ENCODE measurements at regions not wholly inside any gene's neighbourhood (a gene's known extent, or its start where the extent isn't known, plus 50 kb on each side); places are given as distances from the start of the nearest gene placed in this dataset.
A peak's percentile ranks its signal among the peaks of the same experiment; 100 is the strongest.
"Not testable (repeated sequence)": the region's sequence is repeated elsewhere in the genome, so short reads cannot be mapped to it uniquely, and the experiment has no call there.

GRCh38 chr1:230568676-230569075, 73.6 kb upstream of the COG2 start:
- ChIA-PET CTCF (no interaction called here), POLR2A (no interaction called here)
- H3K27ac ChIP-seq, result no peak overlapping the region
- ATAC-seq (no peak), DNase-seq (ENCODE audit: low read depth in 1 of 2, low spot score in 1 of 2) (no peak), FAIRE-seq (no peak)
- 15% methylated on average over 4 of the region's 4 CpGs for WGBS (ENCODE audit: missing lambda C conversion rate)
- TF ChIP-seq HOXA7 (CRISPR knock-in tag; IDR thresholded peaks at IDR 0.05), result no peak
- no peak for TF ChIP-seq MAZ (IDR thresholded peaks at IDR 0.05; ENCODE audit: borderline replicate concordance, low read depth, low read length)
- peaks cover 5% of the 10 kb centered on the region; the same call in 2 of the 3 replicates for H3K4me1 ChIP-seq
- H3K4me2 ChIP-seq, result no peak overlapping the region
- H3K9me3 ChIP-seq, result no peaks in the 10 kb centered on the region
- no peak overlapping the region for H3K4me3 ChIP-seq

GRCh38 chr1:230568008-230568407, 74.3 kb upstream of the COG2 start:
- Histone ChIP-seq H3K4me1 (peaks cover 5% of the 10 kb centered on the region; the same call in 2 of the 3 replicates), H3K27ac (no peak overlapping the region), H3K4me3 (no peak overlapping the region), H3K4me2 (no peak overlapping the region), H3K9me3 (no peaks in the 10 kb centered on the region)
- WGBS (ENCODE audit: missing lambda C conversion rate), result 45% methylated on average over 8 of the region's 8 CpGs
- FAIRE-seq (no peak), DNase-seq (ENCODE audit: low read depth in 1 of 2, low spot score in 1 of 2) (peak; percentile 14 to 29), ATAC-seq (peak; percentile 77 to 88; a peak in 4 of 6 replicates)
- POLR2A ChIA-PET, result no interaction called here
- TF ChIP-seq ATOH8 (CRISPR knock-in tag; IDR thresholded peaks at IDR 0.05; ENCODE audit: low read depth), result no peak
- TF ChIP-seq RAD21 (conservative IDR thresholded peaks at IDR 0.05 in 1 of 2, IDR thresholded peaks at IDR 0.05 in 1 of 2), result peak in 1 of 2 experiments; percentile 12; a peak in 1 of 5 replicates
- TF ChIP-seq NFE2L2 (conservative IDR thresholded peaks at IDR 0.05; ENCODE audit: low read length), result no peak
- CTCF ChIA-PET, result no interaction called here

GRCh38 chr1:230567221-230567575, 75.1 kb upstream of the COG2 start:
- ChIA-PET POLR2A (no interaction called here), CTCF (no interaction called here)
- no peak overlapping the region for H3K27ac ChIP-seq
- H3K4me3 ChIP-seq, result no peak overlapping the region
- H3K4me2 ChIP-seq, result no peak overlapping the region
- TF ChIP-seq CHD4 (IDR thresholded peaks at IDR 0.05; ENCODE audit: borderline replicate concordance) (no peak), NPAS2 (CRISPR knock-in tag; IDR thresholded peaks at IDR 0.05; ENCODE audit: borderline replicate concordance) (no peak), FOXS1 (CRISPR knock-in tag; IDR thresholded peaks at IDR 0.05) (no peak), TFCP2L1 (CRISPR knock-in tag; IDR thresholded peaks at IDR 0.05) (no peak), ATOH8 (CRISPR knock-in tag; IDR thresholded peaks at IDR 0.05; ENCODE audit: low read depth) (no peak), MAZ (IDR thresholded peaks at IDR 0.05; ENCODE audit: borderline replicate concordance, low read depth, low read length) (no peak), MAFK (IDR thresholded peaks at IDR 0.05; ENCODE audit: partially characterized antibody) (no peak), TP53 (CRISPR knock-in tag; IDR thresholded peaks at IDR 0.05) (no peak), REST (IDR thresholded peaks at IDR 0.05) (no peak), JUNB (IDR thresholded peaks at IDR 0.05) (no peak), POLR2A (IDR thresholded peaks at IDR 0.05; ENCODE audit: low read length) (no peak), EHMT2 (IDR thresholded peaks at IDR 0.05; ENCODE audit: low read depth) (no peak), MYC (IDR thresholded peaks at IDR 0.05; ENCODE audit: borderline replicate concordance, low read length) (no peak), KDM1A (IDR thresholded peaks at IDR 0.05; ENCODE audit: low read depth) (no peak), CEBPB (IDR thresholded peaks at IDR 0.05) (no peak), SMC3 (IDR thresholded peaks at IDR 0.05) (no peak), HOXB13 (CRISPR knock-in tag; IDR thresholded peaks at IDR 0.05; ENCODE audit: low read depth) (no peak), JUN (IDR thresholded peaks at IDR 0.05) (no peak), FOSB (CRISPR knock-in tag; IDR thresholded peaks at IDR 0.05) (no peak)
- DNase-seq (ENCODE audit: low read depth in 1 of 2, low spot score in 1 of 2), result no peak
- no peaks in the 10 kb centered on the region for H3K4me1 ChIP-seq
- FAIRE-seq, result no peak
- ATAC-seq, result no peak
- no peaks in the 10 kb centered on the region for H3K9me3 ChIP-seq

GRCh38 chr1:230566532-230567220, 75.6 kb upstream of the COG2 start:
- H3K4me3 ChIP-seq; H3K4me2 ChIP-seq; H3K27ac ChIP-seq; FAIRE-seq; POLR2A ChIA-PET; CTCF ChIA-PET; ATAC-seq; DNase-seq (ENCODE audit: low read depth in 1 of 2, low spot score in 1 of 2); H3K4me1 ChIP-seq; H3K9me3 ChIP-seq: not testable (repeated sequence)
- 30% methylated on average over 3 of the region's 3 CpGs for WGBS (ENCODE audit: missing lambda C conversion rate)
